Endothelial cell of umbilical vein (primary cell): ENCODE measurements at regions not wholly inside any gene's neighbourhood (a gene's known extent, or its start where the extent isn't known, plus 50 kb on each side); places are given as distances from the start of the nearest gene placed in this dataset.

Experiments
- BruUV-seq: library from RNA; stranded (reverse); fragments of 400-500 nt; replicated peaks from 2 replicates; lab custom pipeline; 2021; lab: Mats Ljungman, UMichigan
- CTCF ChIA-PET: fragments of 300-600, 350-600 bp; sonication (Branson Sonifier 250); formaldehyde crosslinking; loops from one replicate; lab custom pipeline; 2021; ENCODE audit warnings: antibody characterized with exemption, inconsistent platforms; lab: Charles Lee
- POLR2A ChIA-PET: fragments of 300-600, 350-600 bp; sonication (Branson Sonifier 250); formaldehyde crosslinking; loops from one replicate; lab custom pipeline; 2021; ENCODE audit warnings: antibody characterized with exemption, inconsistent platforms; lab: Charles Lee
- DNase-seq: peaks from one replicate; pipeline ENCODE4 v3.0.0-alpha.2; 2011; ENCODE audit warnings: low read depth, low spot score
- FAIRE-seq: peaks from 2 replicates; lab custom pipeline; 2011; peaks lifted over from hg19 to GRCh38; lab: Jason Lieb, UNC
- H2AFZ ChIP-seq: 2 replicates; pipeline ENCODE4 v1.6.0; 2012; ENCODE audit warnings: low read depth, low read length, control low read depth, inconsistent platforms
- H3K27ac ChIP-seq: 2 replicates; pipeline ENCODE4 v1.5.1; 2011; ENCODE audit warnings: low read depth, mild to moderate bottlenecking, control low read depth, low read length, moderate library complexity; ENCODE audit not compliant: insufficient read depth
- H3K27me3 ChIP-seq, 2 experiments: 2 replicates each; pipeline versions ENCODE4 v1.6.0 to v1.6.1; 2011; ENCODE audit warnings: low read length in 2 of 2, mixed read lengths in 1 of 2; ENCODE audit not compliant: control insufficient read depth in 2 of 2, insufficient read depth in 2 of 2
- H3K36me3 ChIP-seq, 2 experiments: 2 replicates in 1 of 2; 3 replicates in 1 of 2; pipeline ENCODE4 v1.5.1; 2011; ENCODE audit warnings: low read length in 2 of 2, mild to moderate bottlenecking in 1 of 2, moderate library complexity in 1 of 2; ENCODE audit not compliant: control insufficient read depth in 2 of 2, insufficient read depth in 2 of 2; ENCODE audit errors: extremely low read depth in 1 of 2
- H3K4me1 ChIP-seq: 3 replicates; pipeline ENCODE4 v1.5.1; 2011; ENCODE audit warnings: mild to moderate bottlenecking, low read length; ENCODE audit not compliant: control insufficient read depth, insufficient read depth; ENCODE audit errors: extremely low read depth
- H3K4me2 ChIP-seq: 2 replicates; pipeline ENCODE4 v1.6.1; 2011; ENCODE audit warnings: low read length, control low read depth, mixed read lengths; ENCODE audit not compliant: insufficient read depth
- H3K4me3 ChIP-seq, 3 experiments: fragments of 200-600 bp in 1 of 3; sonication (generic), shearing (Covaris generic) in 1 of 3; replicated peaks in 1 of 3; 2 replicates each; pipeline ENCODE4 v1.5.1; 2011 to 2016; ENCODE audit warnings: control low read depth in 3 of 3, low read length in 3 of 3, mild to moderate bottlenecking in 2 of 3, inconsistent platforms in 1 of 3, low read depth in 1 of 3, moderate library complexity in 1 of 3; ENCODE audit not compliant: insufficient read depth in 1 of 3
- H3K79me2 ChIP-seq: 2 replicates; pipeline ENCODE4 v1.6.0; 2012; ENCODE audit warnings: low read length, inconsistent platforms; ENCODE audit not compliant: control insufficient read depth, insufficient read depth
- H3K9ac ChIP-seq: replicated peaks from 2 replicates; pipeline ENCODE3; 2011; ENCODE audit warnings: low read length, control low read depth; ENCODE audit not compliant: insufficient read depth; ENCODE audit errors: extremely low read depth
- H3K9me1 ChIP-seq: replicated peaks from 3 replicates; pipeline ENCODE4 v1.6.0; 2011; ENCODE audit warnings: mild to moderate bottlenecking, low read length; ENCODE audit not compliant: control insufficient read depth, insufficient read depth; ENCODE audit errors: extremely low read depth
- H3K9me3 ChIP-seq: replicated peaks from 2 replicates; pipeline ENCODE4 v1.5.1; 2012; ENCODE audit warnings: low read length, inconsistent platforms; ENCODE audit not compliant: control insufficient read depth, insufficient read depth
- H4K20me1 ChIP-seq: replicated peaks from 2 replicates; pipeline ENCODE3; 2011; ENCODE audit warnings: mild to moderate bottlenecking, low read length; ENCODE audit not compliant: control insufficient read depth, insufficient read depth; ENCODE audit errors: extremely low read depth
- CTCF ChIP-seq, 2 donors: IDR thresholded peaks; 1 replicate in 1 of 2; 2 replicates in 1 of 2; pipeline ENCODE4 v1.5.1; 2011; ENCODE audit warnings: low read length in 2 of 2, mild to moderate bottlenecking in 2 of 2, moderate library complexity in 2 of 2, control low read depth in 1 of 2, inconsistent platforms in 1 of 2, low read depth in 1 of 2; ENCODE audit not compliant: insufficient read depth in 1 of 2; ENCODE audit errors: extremely low read depth in 1 of 2
- EZH2 ChIP-seq: IDR thresholded peaks from 2 replicates; pipeline ENCODE4 v1.6.1; 2012; ENCODE audit warnings: borderline replicate concordance, low read depth, mild to moderate bottlenecking, moderate library complexity, low read length, inconsistent platforms; ENCODE audit not compliant: severe bottlenecking
- FOS ChIP-seq: IDR thresholded peaks from 2 replicates; pipeline ENCODE4 v1.6.1; 2011; ENCODE audit warnings: mild to moderate bottlenecking, low read length, moderate library complexity, borderline replicate concordance; ENCODE audit not compliant: insufficient read depth
- GATA2 ChIP-seq: IDR thresholded peaks from 2 replicates; pipeline ENCODE4 v1.7.0; 2011; ENCODE audit warnings: low read depth, mild to moderate bottlenecking, moderate library complexity, mixed read lengths, low read length; ENCODE audit not compliant: insufficient read length, insufficient read depth
- JUN ChIP-seq: IDR thresholded peaks from 2 replicates; pipeline ENCODE4 v1.6.1; 2011; ENCODE audit warnings: borderline replicate concordance, low read depth; ENCODE audit not compliant: insufficient read length, insufficient read depth
- MAX ChIP-seq: IDR thresholded peaks from 2 replicates; pipeline ENCODE4 v1.6.1; 2011; ENCODE audit not compliant: insufficient read depth, insufficient read length
- MYC ChIP-seq: IDR thresholded peaks from one replicate; pipeline ENCODE4 v1.6.1; 2011; ENCODE audit warnings: mild to moderate bottlenecking, low read depth, low read length
- POLR2A ChIP-seq: IDR thresholded peaks from 2 replicates; pipeline ENCODE4 v1.6.1; 2012; ENCODE audit warnings: low read depth, mild to moderate bottlenecking, control low read depth, low read length
- POLR2AphosphoS5 ChIP-seq: IDR thresholded peaks from 2 replicates; pipeline ENCODE4 v1.6.1; 2012; ENCODE audit warnings: low read depth, mild to moderate bottlenecking, control low read depth, low read length, moderate library complexity; ENCODE audit not compliant: insufficient read depth
- dilution Hi-C: fragments of 300-500 bp; cut with MboI; formaldehyde crosslinking; loops from one replicate; pipeline ENCODE4 v1.15.0; 2019; ENCODE audit warnings: low sequenced_read_pairs; ENCODE audit not compliant: extremely low pct_ligation_motif_present
- intact Hi-C: fragments of 100-400 bp; cut with micrococcal nuclease; formaldehyde crosslinking; loops from one replicate; pipeline ENCODE4 v1.10.0; 2022

DNA sequence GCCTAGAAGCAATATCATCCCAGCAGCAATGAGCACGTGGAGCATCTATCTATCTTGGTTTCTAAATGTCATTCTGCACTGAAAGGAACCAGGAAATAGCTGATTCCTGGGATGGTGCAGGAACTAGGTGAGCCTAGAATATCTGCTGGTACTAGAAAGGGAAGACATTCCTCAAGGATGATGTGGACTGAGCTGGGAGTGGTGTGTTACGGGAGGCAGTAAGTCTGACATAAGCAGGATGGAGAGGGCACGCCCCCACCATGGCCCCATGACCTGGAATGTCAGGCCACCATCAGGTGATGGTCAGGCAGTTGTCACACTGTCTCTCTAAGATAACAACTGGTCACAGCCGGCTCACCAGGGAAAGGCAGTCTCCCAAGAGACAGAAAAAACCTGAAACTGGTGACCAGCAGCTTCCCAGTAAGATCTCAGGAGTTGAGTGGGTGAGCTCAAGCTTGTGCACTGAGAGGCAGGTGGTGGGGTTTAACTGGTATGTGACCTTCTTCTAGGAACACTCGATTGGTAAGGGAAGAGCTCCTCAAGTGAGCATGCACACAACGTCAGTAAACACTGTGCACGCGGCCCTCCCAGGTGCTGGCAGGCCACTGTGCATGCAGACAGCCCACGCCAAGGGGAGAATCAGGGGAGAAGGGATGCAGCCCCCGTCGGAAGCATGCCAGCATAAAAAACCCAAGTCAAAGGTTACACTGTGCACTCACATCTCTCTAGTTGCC is 148.7 kb downstream of the ADSS2 start:
- no peaks in the 10 kb centered on the region for H3K36me3 ChIP-seq
- no peaks in the 10 kb centered on the region for H3K27me3 ChIP-seq
- peaks cover 5% of the 10 kb centered on the region for H3K79me2 ChIP-seq
- H3K4me1 ChIP-seq = peaks cover 52% of the 10 kb centered on the region
- H2AFZ ChIP-seq = no peak overlapping the region
- no peak overlapping the region for H3K4me3 ChIP-seq
- dilution Hi-C loops (no loop called here), intact Hi-C loops (loop anchor here (1.0 kb wide), 1 partner anchor 20 kb away; no protein-coding TSS in a partner anchor)
- H3K9me3 ChIP-seq = no peaks in the 10 kb centered on the region
- H3K4me2 ChIP-seq = peak overlapping the region; percentile 11
- TF ChIP-seq GATA2 (peak; percentile 23), JUN (peak; percentile 11), MYC (no peak)
- BruUV-seq = no TSS peak
- peak overlapping the region; percentile 13 for H3K27ac ChIP-seq
- ChIA-PET CTCF (interaction anchor here (0.9 to 3.7 kb wide), 4 partner anchors 19 to 959 kb away, joined by 3 to 22 read pairs (median 4); no protein-coding TSS in a partner anchor), POLR2A (interaction anchor here (0.6 kb wide), 1 partner anchor 71 kb away, joined by 6 read pairs; no protein-coding TSS in a partner anchor)
- H3K9me1 ChIP-seq = no peaks in the 10 kb centered on the region
- DNase-seq (peak; percentile 53), FAIRE-seq (peak; percentile 74)
- no peak overlapping the region for H3K9ac ChIP-seq
- H4K20me1 ChIP-seq = no peaks in the 10 kb centered on the region

GRCh38 chr1:244303610-244303969 is 148.1 kb downstream of the ADSS2 start:
- Histone ChIP-seq H3K9ac (no peak overlapping the region), H4K20me1 (no peaks in the 10 kb centered on the region), H3K9me1 (no peaks in the 10 kb centered on the region), H3K79me2 (peaks cover 4% of the 10 kb centered on the region), H3K4me1 (peaks cover 52% of the 10 kb centered on the region), H3K27ac (no peak overlapping the region), H3K4me3 (no peak overlapping the region), H2AFZ (no peak overlapping the region), H3K9me3 (no peaks in the 10 kb centered on the region), H3K36me3 (no peaks in the 10 kb centered on the region), H3K27me3 (no peaks in the 10 kb centered on the region), H3K4me2 (no peak overlapping the region)
- intact Hi-C loops = loop anchor here (1.0 kb wide), 1 partner anchor 20 kb away; no protein-coding TSS in a partner anchor
- ChIA-PET POLR2A (interaction anchor here (0.6 kb wide), 1 partner anchor 71 kb away, joined by 6 read pairs; no protein-coding TSS in a partner anchor), CTCF (interaction anchor here (1.3 to 3.7 kb wide), 2 partner anchors 111 to 960 kb away, joined by 4 to 22 read pairs; no protein-coding TSS in a partner anchor)
- no TSS peak for BruUV-seq
- TF ChIP-seq JUN (no peak), FOS (no peak), POLR2A (no peak), POLR2AphosphoS5 (no peak), GATA2 (no peak), CTCF (IDR thresholded peaks at IDR 0.05; ENCODE audit: extremely low read depth in 1 of 2, insufficient read depth in 1 of 2, low read depth in 1 of 2, low read length in 2 of 2) (no peak), MYC (no peak), EZH2 (no peak), MAX (no peak)
- FAIRE-seq (no peak), DNase-seq (peak; percentile 39)
- dilution Hi-C loops = no loop called here
